ENCODE measurements at regions not wholly inside any gene's neighbourhood (a gene's known extent, or its start where the extent isn't known, plus 50 kb on each side); places are given as distances from the start of the nearest gene placed in this dataset.

DNA sequence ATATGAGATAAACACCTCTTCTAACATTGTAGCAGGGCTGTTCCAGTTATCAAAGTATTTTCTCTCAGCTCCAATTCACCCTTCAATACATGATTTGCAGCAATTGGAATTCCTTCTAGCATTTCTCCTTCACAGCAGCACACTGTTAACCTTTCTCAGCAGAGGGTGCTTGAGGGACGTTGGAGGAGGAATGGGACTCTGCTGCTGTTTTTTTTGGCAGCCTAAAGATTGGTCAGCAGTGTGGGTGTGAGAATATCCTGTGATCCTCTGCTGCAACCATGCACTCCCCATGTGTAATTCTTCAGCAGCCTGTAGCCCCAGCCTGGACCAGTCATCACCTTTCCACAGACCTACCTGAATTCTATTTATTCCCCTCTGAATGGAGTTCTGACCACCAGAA is 1708.9 kb upstream of the CELF4 start:
- TF ChIP-seq, protein P1, sequence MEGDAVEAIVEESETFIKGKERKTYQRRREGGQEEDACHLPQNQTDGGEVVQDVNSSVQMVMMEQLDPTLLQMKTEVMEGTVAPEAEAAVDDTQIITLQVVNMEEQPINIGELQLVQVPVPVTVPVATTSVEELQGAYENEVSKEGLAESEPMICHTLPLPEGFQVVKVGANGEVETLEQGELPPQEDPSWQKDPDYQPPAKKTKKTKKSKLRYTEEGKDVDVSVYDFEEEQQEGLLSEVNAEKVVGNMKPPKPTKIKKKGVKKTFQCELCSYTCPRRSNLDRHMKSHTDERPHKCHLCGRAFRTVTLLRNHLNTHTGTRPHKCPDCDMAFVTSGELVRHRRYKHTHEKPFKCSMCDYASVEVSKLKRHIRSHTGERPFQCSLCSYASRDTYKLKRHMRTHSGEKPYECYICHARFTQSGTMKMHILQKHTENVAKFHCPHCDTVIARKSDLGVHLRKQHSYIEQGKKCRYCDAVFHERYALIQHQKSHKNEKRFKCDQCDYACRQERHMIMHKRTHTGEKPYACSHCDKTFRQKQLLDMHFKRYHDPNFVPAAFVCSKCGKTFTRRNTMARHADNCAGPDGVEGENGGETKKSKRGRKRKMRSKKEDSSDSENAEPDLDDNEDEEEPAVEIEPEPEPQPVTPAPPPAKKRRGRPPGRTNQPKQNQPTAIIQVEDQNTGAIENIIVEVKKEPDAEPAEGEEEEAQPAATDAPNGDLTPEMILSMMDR (IDR thresholded peaks at IDR 0.05; ENCODE audit: insufficient read depth, low read length, poor library complexity, severe bottlenecking) = no peak
- TF ChIP-seq EZH2phosphoT487 (conservative IDR thresholded peaks at IDR 0.05; ENCODE audit: low read length) = no peak

Measured in SU-DHL-6 (cell line).